Heart left ventricle (tissue), 16 donors: ENCODE measurements at regions not wholly inside any gene's neighbourhood (a gene's known extent, or its start where the extent isn't known, plus 50 kb on each side); places are given as distances from the start of the nearest gene placed in this dataset.

Source experiments
- ATAC-seq, 4 donors: fragments of 200-7000 bp; cut with Tn5 transposase; one replicate each; pipeline ENCODE4 v1.9.1; 2020 to 2022; ENCODE audit warnings: moderate library complexity in 4 of 4, mild to moderate bottlenecking in 3 of 4, moderate number of reproducible peaks in 1 of 4
- DNase-seq, 5 donors: peaks; one replicate each; pipeline ENCODE4 v3.0.0-alpha.2; 2020
- H3K27ac ChIP-seq, 12 donors: fragments of 200-600 bp; sonication (generic) in 4 of 12; one replicate each; pipeline versions ENCODE4 v1.5.0 to v1.8.0; 2016 to 2022; ENCODE audit warnings: mild to moderate bottlenecking in 2 of 12
- H3K27me3 ChIP-seq, 9 donors: fragments of 200-600 bp; sonication (generic) in 2 of 9; one replicate each; pipeline versions ENCODE4 v1.5.1 to v1.8.0; 2016 to 2022; ENCODE audit warnings: mild to moderate bottlenecking in 3 of 9
- H3K36me3 ChIP-seq, 9 donors: fragments of 200-600 bp; sonication (generic) in 2 of 9; one replicate each; pipeline versions ENCODE4 v1.5.0 to v1.8.0; 2018 to 2022; ENCODE audit warnings: mild to moderate bottlenecking in 2 of 9
- H3K4me1 ChIP-seq, 12 donors: fragments of 200-600 bp; sonication (generic) in 4 of 12; one replicate each; pipeline versions ENCODE4 v1.5.0 to v1.8.0; 2016 to 2022; ENCODE audit warnings: mild to moderate bottlenecking in 3 of 12
- H3K4me3 ChIP-seq, 12 donors: fragments of 200-600 bp; sonication (generic) in 4 of 12; one replicate each; pipeline versions ENCODE4 v1.5.0 to v1.8.0; 2017 to 2022; ENCODE audit warnings: mild to moderate bottlenecking in 9 of 12, moderate library complexity in 4 of 12
- H3K9me3 ChIP-seq, 12 donors: fragments of 200-600 bp; sonication (generic) in 4 of 12; one replicate each; pipeline versions ENCODE4 v1.5.0 to v1.8.0; 2016 to 2022; ENCODE audit warnings: mild to moderate bottlenecking in 1 of 12
- CTCF ChIP-seq, 12 donors: fragments of 200-600 bp; sonication (generic) in 4 of 12; IDR thresholded peaks; one replicate each; pipeline versions ENCODE4 v1.5.0 to v1.8.0; 2018 to 2022; ENCODE audit warnings: antibody characterized with exemption in 12 of 12, mild to moderate bottlenecking in 5 of 12
- POLR2A ChIP-seq, 2 donors: fragments of 450-650 bp; IDR thresholded peaks; one replicate each; pipeline ENCODE4 v1.6.1; 2017; ENCODE audit warnings: antibody characterized with exemption in 2 of 2, mild to moderate bottlenecking in 2 of 2, moderate library complexity in 2 of 2
- WGBS, 4 donors: extraction: QIAGEN DNeasy Blood & Tissue Kit in 2 of 4; methylation state at CpG; one replicate each; pipeline versions ENCODE4 v1.1.5 to v1.1.7; 2013 to 2018; 5-methylcytosine and 5-hydroxymethylcytosine counted together
- intact Hi-C, 10 donors: fragments of 100-400 bp; cut with DNase I; formaldehyde crosslinking; loops; one replicate each; pipeline versions ENCODE4 v1.11.1 to v1.14.2; 2022
- donor health status: ischemic (EF 13 %, LVEDD 7.1; RV severe dilation, severe dysfunction).
- donor health status: healthy with polysubstance abuse.
- donor health status: DM: no; HTN: yes; CAD: no.
- donor health status: DM: no; HTN: no; CAD: no.
- donor health status: ischemic (EF 25% LVEDD 6.9; RV normal size, moderate dysfunction).
- donor health status: ischemic (EF 25% LVEDD 5.7; RV mildly dilated, moderate dysfunction).
- donor health status: healthy.
- donor health status: DM: yes; HTN: yes; CAD: no.
- donor health status: ischemic (EF 35%, LVEDD 5.7; RV mildly dilated, moderate dysfunction).
- donor health status: nonischemic (EF 11% LVEDD 7.7; RV severe dilation, severe dysfunction).
- donor health status: DM: yes; HTN: yes; CAD: no.
- donor health status: PGD.
- donor health status: ischemic (EF 29% LVEDD 5.4; RV normal size, mild dysfunction).
- donor health status: nonischemic (EF 23%, LVEDD 6.1; RV moderate dilation, normal function).

- ATAC-seq (no peak), DNase-seq (no peak)
- 83 to 86% (median 85%) methylated on average over 2 of the region's 2 CpGs for WGBS, 4 donors
- Histone ChIP-seq H3K9me3 (no peaks in the 10 kb centered on the region), H3K27ac (no peak overlapping the region), H3K4me1 (no peaks in the 10 kb centered on the region), H3K4me3 (no peak overlapping the region), H3K27me3 (peaks cover 0 to 10% (median 0%) of the 10 kb centered on the region in 9 donors), H3K36me3 (no peaks in the 10 kb centered on the region)
- TF ChIP-seq POLR2A (IDR thresholded peaks at IDR 0.05) (no peak), CTCF (IDR thresholded peaks at IDR 0.05) (no peak)
- intact Hi-C loops, result no loop called here
Observed at GRCh38 chr11:92153542-92153941, 71.1 kb upstream of the FAT3 start.

GRCh38 chr11:92152245-92152644, 72.4 kb upstream of the FAT3 start:
- Histone ChIP-seq H3K36me3 (no peaks in the 10 kb centered on the region), H3K27ac (no peak overlapping the region), H3K27me3 (peaks cover 0 to 10% (median 0%) of the 10 kb centered on the region in 9 donors), H3K9me3 (no peaks in the 10 kb centered on the region), H3K4me1 (no peaks in the 10 kb centered on the region), H3K4me3 (no peak overlapping the region)
- WGBS, 4 donors, result 74 to 80% (median 77%) methylated on average over 7 of the region's 7 CpGs
- intact Hi-C loops, result no loop called here
- DNase-seq, result no peak
- no peak for ATAC-seq
- no peak for TF ChIP-seq POLR2A (IDR thresholded peaks at IDR 0.05)
- TF ChIP-seq CTCF (IDR thresholded peaks at IDR 0.05), result no peak

- Histone ChIP-seq H3K4me3 (no peak overlapping the region), H3K36me3 (no peaks in the 10 kb centered on the region), H3K27me3 (peaks cover 0 to 10% (median 0%) of the 10 kb centered on the region in 9 donors), H3K27ac (no peak overlapping the region), H3K9me3 (no peaks in the 10 kb centered on the region), H3K4me1 (no peaks in the 10 kb centered on the region)
- intact Hi-C loops, result no loop called here
- TF ChIP-seq CTCF (IDR thresholded peaks at IDR 0.05), result no peak
- TF ChIP-seq POLR2A (IDR thresholded peaks at IDR 0.05), result no peak
- DNase-seq (no peak), ATAC-seq (no peak)
- 40 to 54% (median 47%) methylated on average over 2 of the region's 2 CpGs for WGBS, 4 donors
Observed at GRCh38 chr11:92149996-92150395, 74.6 kb upstream of the FAT3 start.

GRCh38 chr11:92141725-92142124, 82.9 kb upstream of the FAT3 start:
- intact Hi-C loops, result no loop called here
- Histone ChIP-seq H3K9me3 (no peaks in the 10 kb centered on the region), H3K4me3 (no peak overlapping the region), H3K27me3 (no peaks in the 10 kb centered on the region), H3K4me1 (no peaks in the 10 kb centered on the region), H3K27ac (no peak overlapping the region), H3K36me3 (no peaks in the 10 kb centered on the region)
- no peak for TF ChIP-seq POLR2A (IDR thresholded peaks at IDR 0.05)
- TF ChIP-seq CTCF (IDR thresholded peaks at IDR 0.05), result no peak
- ATAC-seq, result no peak
- DNase-seq, result no peak
